NCI-H69 (cell line): ENCODE measurements at regions not wholly inside any gene's neighbourhood (a gene's known extent, or its start where the extent isn't known, plus 50 kb on each side); places are given as distances from the start of the nearest gene placed in this dataset.

Experiments used
- DNase-seq: peaks from one replicate; lab custom pipeline; 2025; lab: John Stamatoyannopoulos, UW

GRCh38 chr4:177108708-177109107 lies 201.0 kb upstream of the NEIL3 start:
- DNase-seq = peak; percentile 27

GRCh38 chr4:177109769-177110168 lies 199.9 kb upstream of the NEIL3 start:
- no peak for DNase-seq

- DNase-seq = no peak
These were observed 193.5 kb upstream of the NEIL3 start for GRCh38 chr4:177116161-177116560.

- DNase-seq = peak; percentile 79
These were observed 192.4 kb upstream of the NEIL3 start for GRCh38 chr4:177117256-177117655.

GRCh38 chr4:177118596-177118995 lies 191.1 kb upstream of the NEIL3 start:
- DNase-seq = peak; percentile 83

- no peak for DNase-seq
These were observed 190.6 kb upstream of the NEIL3 start for GRCh38 chr4:177119021-177119471.

- no peak for DNase-seq
These were observed 190.0 kb upstream of the NEIL3 start for GRCh38 chr4:177119691-177120090.

- no peak for DNase-seq
These were observed 185.9 kb upstream of the NEIL3 start for GRCh38 chr4:177123811-177124210.

GRCh38 chr4:177124349-177125064 lies 185.2 kb upstream of the NEIL3 start:
- no peak for DNase-seq

GRCh38 chr4:177125656-177126055 lies 184.0 kb upstream of the NEIL3 start:
- no peak for DNase-seq

GRCh38 chr4:177127658-177128057 lies 182.0 kb upstream of the NEIL3 start:
- no peak for DNase-seq

- no peak for DNase-seq
These were observed 181.4 kb upstream of the NEIL3 start for GRCh38 chr4:177128306-177128705.

GRCh38 chr4:177131736-177132135 lies 177.9 kb upstream of the NEIL3 start:
- DNase-seq = no peak

- DNase-seq = no peak
These were observed 162.0 kb upstream of the NEIL3 start for GRCh38 chr4:177147668-177148067.

GRCh38 chr4:177155454-177155853 lies 154.2 kb upstream of the NEIL3 start:
- DNase-seq = peak; percentile 27

- no peak for DNase-seq
These were observed 150.1 kb upstream of the NEIL3 start for GRCh38 chr4:177159600-177159999.

GRCh38 chr4:177161781-177162180 lies 147.9 kb upstream of the NEIL3 start:
- no peak for DNase-seq

GRCh38 chr4:177163532-177163931 lies 146.1 kb upstream of the NEIL3 start:
- no peak for DNase-seq

GRCh38 chr4:177171588-177171987 lies 138.1 kb upstream of the NEIL3 start:
- DNase-seq = no peak

- no peak for DNase-seq
These were observed 134.2 kb upstream of the NEIL3 start for GRCh38 chr4:177175473-177175872.

- no peak for DNase-seq
These were observed 132.1 kb upstream of the NEIL3 start for GRCh38 chr4:177177541-177178081.

GRCh38 chr4:177178246-177178645 lies 131.4 kb upstream of the NEIL3 start:
- DNase-seq = no peak

GRCh38 chr4:177182166-177182565 lies 127.5 kb upstream of the NEIL3 start:
- no peak for DNase-seq

- DNase-seq = no peak
These were observed 126.9 kb upstream of the NEIL3 start for GRCh38 chr4:177182728-177183127.
